ENCODE measurements at regions not wholly inside any gene's neighbourhood (a gene's known extent, or its start where the extent isn't known, plus 50 kb on each side); places are given as distances from the start of the nearest gene placed in this dataset.

DNA sequence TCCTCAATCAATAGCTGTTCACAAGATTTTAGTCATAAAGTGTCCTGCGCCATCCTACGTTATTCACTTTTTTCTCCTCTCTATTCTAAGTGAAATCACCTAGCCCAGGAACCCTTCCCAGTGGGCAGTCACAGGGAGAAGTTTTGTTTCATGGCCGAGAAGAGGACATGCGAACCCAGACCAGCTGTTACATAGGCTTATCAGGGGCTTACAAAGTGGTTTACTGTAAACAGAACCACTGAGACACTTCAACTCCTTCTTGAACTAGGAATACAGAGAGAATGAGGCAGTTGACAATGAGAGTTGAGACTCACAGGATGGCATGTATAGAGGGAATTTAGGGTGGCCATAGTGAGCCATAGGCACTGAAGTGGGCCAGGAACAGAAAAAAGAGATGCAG, 246.9 kb upstream of the GLI3 start:
- no peak for TF ChIP-seq CTCF (IDR thresholded peaks at IDR 0.05)
- TF ChIP-seq POLR2A (IDR thresholded peaks at IDR 0.05): no peak

All from heart left ventricle (tissue), 13 donors.